ENCODE measurements at regions not wholly inside any gene's neighbourhood (a gene's known extent, or its start where the extent isn't known, plus 50 kb on each side); places are given as distances from the start of the nearest gene placed in this dataset.
"Not testable (repeated sequence)": the region's sequence is repeated elsewhere in the genome, so short reads cannot be mapped to it uniquely, and the experiment has no call there.

- not testable (repeated sequence) for TF ChIP-seq TAF1 (IDR thresholded peaks at IDR 0.05; ENCODE audit: borderline replicate concordance, low read depth, low read length); POLR2A (IDR thresholded peaks at IDR 0.05; ENCODE audit: low read depth, low read length); POLR2AphosphoS5 (IDR thresholded peaks at IDR 0.05; ENCODE audit: low read depth, low read length)
These were observed 151.7 kb downstream of the TMEM121 start for GRCh38 chr14:105678057-105678456.
